Body of pancreas (tissue), 4 donors: ENCODE measurements at regions not wholly inside any gene's neighbourhood (a gene's known extent, or its start where the extent isn't known, plus 50 kb on each side); places are given as distances from the start of the nearest gene placed in this dataset.
"Not testable (repeated sequence)": the region's sequence is repeated elsewhere in the genome, so short reads cannot be mapped to it uniquely, and the experiment has no call there.

Source experiments
- POLR2A ChIP-seq, 3 donors: fragments of 450-650 bp; IDR thresholded peaks; one replicate each; pipeline ENCODE4 v1.6.1; 2016; ENCODE audit warnings: antibody characterized with exemption in 3 of 3, mild to moderate bottlenecking in 2 of 3
- TF ChIP-seq, protein P1 (sequence below), 7 experiments: fragments of 450-650 bp in 4 of 7; fragments of 200-600 bp in 3 of 7; sonication (generic) in 3 of 7; IDR thresholded peaks; one replicate each; pipeline ENCODE4 v1.5.1; 2016 to 2019; ENCODE audit warnings: antibody characterized with exemption in 7 of 7

DNA sequence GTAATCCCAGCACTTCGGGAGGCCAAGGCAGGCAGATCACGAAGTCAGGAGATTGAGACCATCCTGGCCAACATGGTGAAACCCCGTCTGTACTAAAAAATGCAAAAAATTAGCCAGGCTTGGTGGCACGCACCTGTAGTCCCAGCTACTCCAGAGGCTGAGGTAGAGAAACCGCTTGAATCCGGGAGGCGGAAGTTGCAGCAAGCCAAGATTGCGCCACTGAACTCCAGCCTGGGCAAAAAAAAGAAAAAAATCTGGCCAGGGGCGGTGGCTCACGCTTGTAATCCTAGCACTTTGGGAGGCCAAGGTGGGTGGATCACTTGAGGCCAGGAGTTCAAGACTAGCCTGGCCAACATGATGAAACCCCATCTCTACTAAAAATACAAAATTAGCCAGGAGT is 722.7 kb downstream of the FSCB start:
- TF ChIP-seq, protein P1, sequence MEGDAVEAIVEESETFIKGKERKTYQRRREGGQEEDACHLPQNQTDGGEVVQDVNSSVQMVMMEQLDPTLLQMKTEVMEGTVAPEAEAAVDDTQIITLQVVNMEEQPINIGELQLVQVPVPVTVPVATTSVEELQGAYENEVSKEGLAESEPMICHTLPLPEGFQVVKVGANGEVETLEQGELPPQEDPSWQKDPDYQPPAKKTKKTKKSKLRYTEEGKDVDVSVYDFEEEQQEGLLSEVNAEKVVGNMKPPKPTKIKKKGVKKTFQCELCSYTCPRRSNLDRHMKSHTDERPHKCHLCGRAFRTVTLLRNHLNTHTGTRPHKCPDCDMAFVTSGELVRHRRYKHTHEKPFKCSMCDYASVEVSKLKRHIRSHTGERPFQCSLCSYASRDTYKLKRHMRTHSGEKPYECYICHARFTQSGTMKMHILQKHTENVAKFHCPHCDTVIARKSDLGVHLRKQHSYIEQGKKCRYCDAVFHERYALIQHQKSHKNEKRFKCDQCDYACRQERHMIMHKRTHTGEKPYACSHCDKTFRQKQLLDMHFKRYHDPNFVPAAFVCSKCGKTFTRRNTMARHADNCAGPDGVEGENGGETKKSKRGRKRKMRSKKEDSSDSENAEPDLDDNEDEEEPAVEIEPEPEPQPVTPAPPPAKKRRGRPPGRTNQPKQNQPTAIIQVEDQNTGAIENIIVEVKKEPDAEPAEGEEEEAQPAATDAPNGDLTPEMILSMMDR (IDR thresholded peaks at IDR 0.05), result not testable (repeated sequence)
- not testable (repeated sequence) for TF ChIP-seq POLR2A (IDR thresholded peaks at IDR 0.05)
